Activated CD8-positive, alpha-beta T cell treated with anti-CD3 and anti-CD28 coated beads, Interleukin-2, amount 10 ng/mL, durations not matched to agents 7 days and 5 days (primary cell): ENCODE measurements at regions not wholly inside any gene's neighbourhood (a gene's known extent, or its start where the extent isn't known, plus 50 kb on each side); places are given as distances from the start of the nearest gene placed in this dataset.
A peak's percentile ranks its signal among the peaks of the same experiment; 100 is the strongest.

Source experiments
- ATAC-seq: fragments of 150-1000 bp; cut with Tn5 transposase; one replicate; pipeline ENCODE4 v1.10.0; 2021; ENCODE audit warnings: moderate library complexity
- CTCF ChIA-PET: fragments of 350-600 bp; sonication (Branson Sonifier 250); formaldehyde crosslinking; loops from one replicate; lab custom pipeline; 2021; ENCODE audit warnings: antibody characterized with exemption; lab: Charles Lee
- POLR2A ChIA-PET: fragments of 350-600 bp; sonication (Branson Sonifier 250); formaldehyde crosslinking; loops from one replicate; lab custom pipeline; 2021; ENCODE audit warnings: antibody characterized with exemption; lab: Charles Lee
- DNase-seq: peaks from one replicate; pipeline ENCODE4 v3.0.0-alpha.2; 2020
- H3K27ac Mint-ChIP-seq: one replicate; pipeline ENCODE4 v1.8.0; 2021; ENCODE audit warnings: mild to moderate bottlenecking, mixed read lengths
- H3K27me3 Mint-ChIP-seq: one replicate; pipeline ENCODE4 v1.8.0; 2021; ENCODE audit warnings: low read depth, mixed read lengths
- H3K36me3 Mint-ChIP-seq: one replicate; pipeline ENCODE4 v1.8.0; 2021; ENCODE audit warnings: low read depth, mixed read lengths
- H3K4me1 Mint-ChIP-seq: one replicate; pipeline ENCODE4 v1.8.0; 2021; ENCODE audit warnings: low read depth, mixed read lengths
- H3K4me3 Mint-ChIP-seq: one replicate; pipeline ENCODE4 v1.8.0; 2021; ENCODE audit warnings: mild to moderate bottlenecking, mixed read lengths
- H3K9me3 Mint-ChIP-seq: one replicate; pipeline ENCODE4 v1.8.0; 2022; ENCODE audit warnings: mixed read lengths; ENCODE audit not compliant: insufficient read depth

GRCh38 chr10:6647811-6648526 lies 67.9 kb upstream of the PRKCQ start:
- Mint-ChIP-seq H3K27me3 (peaks cover 5% of the 10 kb centered on the region), H3K27ac (peak overlapping the region; percentile 46), H3K4me1 (peaks cover 48% of the 10 kb centered on the region), H3K4me3 (no peak overlapping the region), H3K9me3 (no peaks in the 10 kb centered on the region), H3K36me3 (no peaks in the 10 kb centered on the region)
- POLR2A ChIA-PET, result interaction anchor here (1.9 kb wide), 1 partner anchor 67 kb away, joined by 16 read pairs; the partner anchor contains the start of gene PRKCQ
- CTCF ChIA-PET, result interaction anchor here (0.6 to 3.1 kb wide), 37 partner anchors 8 to 765 kb away, joined by 3 to 39 read pairs (median 5); partner anchors contain the start of gene PRKCQ
- peak; percentile 88 for ATAC-seq
- DNase-seq, result peak; percentile 84

GRCh38 chr10:6643962-6644361 lies 63.9 kb upstream of the PRKCQ start:
- POLR2A ChIA-PET, result interaction anchor here (0.7 to 4.1 kb wide), 5 partner anchors 55 to 581 kb away, joined by 3 to 21 read pairs (median 4); partner anchors contain the start of gene PRKCQ
- DNase-seq, result no peak
- H3K4me1 Mint-ChIP-seq, result peaks cover 52% of the 10 kb centered on the region

GRCh38 chr10:6642876-6643275 lies 62.8 kb upstream of the PRKCQ start:
- H3K4me1 Mint-ChIP-seq, result peaks cover 44% of the 10 kb centered on the region
- H3K36me3 Mint-ChIP-seq, result peaks cover 3% of the 10 kb centered on the region
- peak overlapping the region; percentile 64 for H3K27ac Mint-ChIP-seq
- no peaks in the 10 kb centered on the region for H3K27me3 Mint-ChIP-seq
- ChIA-PET CTCF (interaction anchor here (0.8 to 2.4 kb wide), 10 partner anchors 10 to 197 kb away, joined by 4 to 15 read pairs (median 8); no protein-coding TSS in a partner anchor), POLR2A (interaction anchor here (1.2 to 4.1 kb wide), 3 partner anchors 53 to 113 kb away, joined by 3 to 21 read pairs (median 5); partner anchors contain the start of gene PRKCQ)
- H3K9me3 Mint-ChIP-seq, result no peaks in the 10 kb centered on the region
- ATAC-seq (peak; percentile 45), DNase-seq (peak; percentile 36)
- no peak overlapping the region for H3K4me3 Mint-ChIP-seq

More at GRCh38 chr10:6643962-6644361, 63.9 kb upstream of the PRKCQ start:
- peak overlapping the region; percentile 64 for H3K27ac Mint-ChIP-seq
- H3K36me3 Mint-ChIP-seq, result peaks cover 3% of the 10 kb centered on the region
- no peaks in the 10 kb centered on the region for H3K27me3 Mint-ChIP-seq
- CTCF ChIA-PET, result interaction anchor here (0.8 to 2.4 kb wide), 13 partner anchors 9 to 198 kb away, joined by 3 to 15 read pairs (median 5); no protein-coding TSS in a partner anchor
- peak; percentile 45 for ATAC-seq
- no peak overlapping the region for H3K4me3 Mint-ChIP-seq
- no peaks in the 10 kb centered on the region for H3K9me3 Mint-ChIP-seq

GRCh38 chr10:6640433-6641040 lies 60.5 kb upstream of the PRKCQ start:
- ATAC-seq, result no peak
- no peak overlapping the region for H3K27ac Mint-ChIP-seq
- peaks cover 57% of the 10 kb centered on the region for H3K4me1 Mint-ChIP-seq
- H3K4me3 Mint-ChIP-seq, result no peak overlapping the region
- CTCF ChIA-PET, result interaction anchor here (0.8 to 1.0 kb wide), 2 partner anchors 7 to 167 kb away, joined by 3 to 4 read pairs; no protein-coding TSS in a partner anchor
- DNase-seq, result no peak
- POLR2A ChIA-PET, result no interaction called here
- H3K36me3 Mint-ChIP-seq, result peaks cover 3% of the 10 kb centered on the region
- H3K27me3 Mint-ChIP-seq, result no peaks in the 10 kb centered on the region
- no peaks in the 10 kb centered on the region for H3K9me3 Mint-ChIP-seq

GRCh38 chr10:6637053-6637452 lies 57.0 kb upstream of the PRKCQ start:
- Mint-ChIP-seq H3K27me3 (no peaks in the 10 kb centered on the region), H3K36me3 (peaks cover 1% of the 10 kb centered on the region), H3K4me3 (no peak overlapping the region), H3K27ac (no peak overlapping the region), H3K4me1 (peaks cover 31% of the 10 kb centered on the region), H3K9me3 (no peaks in the 10 kb centered on the region)
- ChIA-PET CTCF (interaction anchor here (0.6 to 3.0 kb wide), 4 partner anchors 11 to 354 kb away, joined by 3 to 17 read pairs (median 6); no protein-coding TSS in a partner anchor), POLR2A (interaction anchor here (1.0 to 1.2 kb wide), 2 partner anchors 26 to 30 kb away, joined by 3 to 4 read pairs; no protein-coding TSS in a partner anchor)
- DNase-seq, result no peak
- ATAC-seq, result no peak

GRCh38 chr10:6635784-6636183 lies 55.7 kb upstream of the PRKCQ start:
- Mint-ChIP-seq H3K27me3 (no peaks in the 10 kb centered on the region), H3K4me1 (peaks cover 29% of the 10 kb centered on the region), H3K27ac (peak overlapping the region; percentile 33), H3K36me3 (no peaks in the 10 kb centered on the region), H3K9me3 (no peaks in the 10 kb centered on the region), H3K4me3 (no peak overlapping the region)
- ChIA-PET CTCF (no interaction called here), POLR2A (interaction anchor here (1.1 kb wide), 1 partner anchor 51 kb away, joined by 3 read pairs; no protein-coding TSS in a partner anchor)
- ATAC-seq (peak; percentile 30), DNase-seq (no peak)
